B cell (primary cell): ENCODE measurements at regions not wholly inside any gene's neighbourhood (a gene's known extent, or its start where the extent isn't known, plus 50 kb on each side); places are given as distances from the start of the nearest gene placed in this dataset.
"Not testable (repeated sequence)": the region's sequence is repeated elsewhere in the genome, so short reads cannot be mapped to it uniquely, and the experiment has no call there.

Source experiments
- ATAC-seq: fragments of 200-7000 bp; cut with Tn5 transposase; one replicate; pipeline ENCODE4 v1.10.0; 2021; ENCODE audit warnings: low read depth, mild to moderate bottlenecking, moderate number of reproducible peaks, moderate library complexity
- CTCF ChIA-PET: fragments of 350-600 bp; sonication (Branson Sonifier 250); formaldehyde crosslinking; loops from one replicate; lab custom pipeline; 2021; ENCODE audit warnings: antibody characterized with exemption, inconsistent platforms; lab: Charles Lee
- POLR2A ChIA-PET: fragments of 350-600 bp; sonication (Branson Sonifier 250); formaldehyde crosslinking; loops from one replicate; lab custom pipeline; 2021; ENCODE audit warnings: antibody characterized with exemption; lab: Charles Lee
- DNase-seq: peaks from one replicate; pipeline ENCODE4 v3.0.0; 2013
- H2AFZ ChIP-seq: 2 replicates; pipeline ENCODE4 v1.6.1; 2012; ENCODE audit warnings: mild to moderate bottlenecking, low read depth, low read length; ENCODE audit not compliant: insufficient read depth, poor library complexity, severe bottlenecking
- H3K27ac ChIP-seq, 2 donors: 1 replicate in 1 of 2; 2 replicates in 1 of 2; pipeline ENCODE4 v1.5.1; 2012 to 2013; ENCODE audit warnings: low read length in 2 of 2, mild to moderate bottlenecking in 2 of 2, moderate library complexity in 1 of 2
- H3K27me3 ChIP-seq, 4 experiments: fragments of 200-600 bp in 1 of 4; sonication (generic) in 1 of 4; replicated peaks in 1 of 4; 1 replicate in 2 of 4; 2 replicates in 2 of 4; pipeline versions ENCODE4 v1.6.1 to v1.7.0; 2013 to 2016; ENCODE audit warnings: low read length in 3 of 4, mild to moderate bottlenecking in 2 of 4, mixed read lengths in 1 of 4, moderate library complexity in 1 of 4; ENCODE audit not compliant: insufficient read depth in 4 of 4, control insufficient read depth in 3 of 4; ENCODE audit errors: control extremely low read depth in 1 of 4
- H3K36me3 ChIP-seq, 2 experiments: replicated peaks in 1 of 2; 1 replicate in 1 of 2; 2 replicates in 1 of 2; pipeline versions ENCODE4 v1.6.1 to v1.7.1; 2013; ENCODE audit warnings: low read length in 1 of 2; ENCODE audit not compliant: insufficient read depth in 2 of 2, control insufficient read depth in 1 of 2; ENCODE audit errors: control extremely low read depth in 1 of 2, extremely low read depth in 1 of 2
- H3K4me1 ChIP-seq, 2 donors: fragments of 200-600 bp in 1 of 2; sonication (generic) in 1 of 2; 1 replicate in 1 of 2; 2 replicates in 1 of 2; pipeline versions ENCODE4 v1.5.1 to v1.6.1; 2013 to 2017; ENCODE audit warnings: low read length in 2 of 2; ENCODE audit not compliant: control insufficient read depth in 2 of 2, insufficient read depth in 2 of 2
- H3K4me2 ChIP-seq: replicated peaks from 2 replicates; pipeline ENCODE3; 2012; ENCODE audit warnings: mild to moderate bottlenecking, low read depth, low read length; ENCODE audit not compliant: poor library complexity, severe bottlenecking
- H3K4me3 ChIP-seq, 5 experiments: fragments of 200-600 bp in 1 of 5; sonication (generic) in 1 of 5; 1 replicate in 3 of 5; 2 replicates in 2 of 5; pipeline versions ENCODE4 v1.5.1 to v1.7.0; 2011 to 2016; ENCODE audit warnings: low read length in 4 of 5, mild to moderate bottlenecking in 4 of 5, low read depth in 2 of 5, control low read depth in 1 of 5, moderate library complexity in 1 of 5; ENCODE audit not compliant: insufficient read depth in 1 of 5; ENCODE audit errors: control extremely low read depth in 1 of 5, extremely low read depth in 1 of 5
- H3K79me2 ChIP-seq: fragments of 200-600 bp; sonication (generic); one replicate; pipeline ENCODE4 v1.6.0; 2016; ENCODE audit warnings: low read length; ENCODE audit not compliant: control insufficient read depth, insufficient read depth
- H3K9ac ChIP-seq: fragments of 200-600 bp; sonication (generic); 2 replicates; pipeline ENCODE4 v1.6.1; 2017; ENCODE audit warnings: mild to moderate bottlenecking, low read length, moderate library complexity
- H3K9me3 ChIP-seq, 3 donors: one replicate each; pipeline versions ENCODE4 v1.6.1 to v1.7.1; 2013; ENCODE audit warnings: low read length in 2 of 3; ENCODE audit not compliant: control insufficient read depth in 2 of 3, insufficient read depth in 1 of 3; ENCODE audit errors: control extremely low read depth in 1 of 3
- H4K20me1 ChIP-seq: 2 replicates; pipeline ENCODE4 v1.6.0; 2012; ENCODE audit warnings: mild to moderate bottlenecking, low read length; ENCODE audit not compliant: insufficient read depth, control insufficient read depth, poor library complexity, severe bottlenecking
- H3K27ac Mint-ChIP-seq: one replicate; pipeline ENCODE4 v1.8.0; 2021; ENCODE audit warnings: mixed read lengths
- H3K27me3 Mint-ChIP-seq: one replicate; pipeline ENCODE4 v1.8.0; 2021; ENCODE audit warnings: mixed read lengths
- H3K4me1 Mint-ChIP-seq: one replicate; pipeline ENCODE4 v1.8.0; 2021; ENCODE audit warnings: mixed read lengths
- H3K4me3 Mint-ChIP-seq: one replicate; pipeline ENCODE4 v1.8.0; 2021; ENCODE audit warnings: mixed read lengths
- H3K9me3 Mint-ChIP-seq: one replicate; pipeline ENCODE4 v1.8.0; 2022; ENCODE audit warnings: mixed read lengths; ENCODE audit not compliant: insufficient read depth
- CTCF ChIP-seq: fragments of 200-600 bp; IDR thresholded peaks from one replicate; pipeline ENCODE4 v1.8.0; 2022; ENCODE audit warnings: antibody characterized with exemption, mild to moderate bottlenecking
- EZH2 ChIP-seq: IDR thresholded peaks from 2 replicates; pipeline ENCODE4 v1.6.1; 2012; ENCODE audit warnings: borderline replicate concordance, low read depth, mild to moderate bottlenecking, moderate library complexity, low read length; ENCODE audit not compliant: insufficient read depth, poor library complexity, severe bottlenecking
- WGBS: methylation state at CpG from one replicate; pipeline ENCODE4 v1.1.5; 2013; ENCODE audit warnings: missing lambda C conversion rate; ENCODE audit not compliant: insufficient coverage; 5-methylcytosine and 5-hydroxymethylcytosine counted together
- intact Hi-C: fragments of 100-400 bp; cut with micrococcal nuclease; formaldehyde crosslinking; loops from one replicate; pipeline ENCODE4 v1.10.0; 2022

GRCh38 chrX:85544609-85545008 lies 165.1 kb upstream of the POF1B start:
- no peak overlapping the region for H2AFZ ChIP-seq

GRCh38 chrX:85543866-85544265 lies 164.4 kb upstream of the POF1B start:
- ATAC-seq (no peak), DNase-seq (no peak)
- H3K9me3 ChIP-seq: no peaks in the 10 kb centered on the region
- no peak overlapping the region for H3K4me2 ChIP-seq
- H3K36me3 ChIP-seq: no peaks in the 10 kb centered on the region
- H4K20me1 ChIP-seq: no peaks in the 10 kb centered on the region
- H3K9ac ChIP-seq: no peak overlapping the region
- whole genome bisulfite sequencing: no CpG with 5 or more reads among the region's 3 CpGs
- TF ChIP-seq CTCF (no peak), EZH2 (no peak)
- H3K27ac ChIP-seq: no peak overlapping the region
- no peaks in the 10 kb centered on the region for H3K79me2 ChIP-seq
- ChIA-PET POLR2A (no interaction called here), CTCF (interaction anchor here (1.0 to 2.2 kb wide), 3 partner anchors 430 to 434 kb away, joined by 3 to 10 read pairs (median 4); no protein-coding TSS in a partner anchor)
- Mint-ChIP-seq H3K4me1 (no peaks in the 10 kb centered on the region), H3K27me3 (no peaks in the 10 kb centered on the region), H3K4me3 (no peak overlapping the region), H3K27ac (no peak overlapping the region), H3K9me3 (no peaks in the 10 kb centered on the region)
- H3K4me1 ChIP-seq: no peaks in the 10 kb centered on the region
- H3K27me3 ChIP-seq: no peaks in the 10 kb centered on the region
- intact Hi-C loops: loop anchor here (1.0 kb wide), 2 partner anchors 433 to 460 kb away; no protein-coding TSS in a partner anchor
- H3K4me3 ChIP-seq: no peak overlapping the region
- H2AFZ ChIP-seq: no peak overlapping the region

More at GRCh38 chrX:85544609-85545008, 165.1 kb upstream of the POF1B start:
- no peaks in the 10 kb centered on the region for H3K27me3 Mint-ChIP-seq
- no peaks in the 10 kb centered on the region for H3K79me2 ChIP-seq
- no peaks in the 10 kb centered on the region for H3K9me3 Mint-ChIP-seq
- intact Hi-C loops: loop anchor here (1.0 kb wide), 2 partner anchors 433 to 460 kb away; no protein-coding TSS in a partner anchor
- no peak for ATAC-seq
- H3K4me1 Mint-ChIP-seq: no peaks in the 10 kb centered on the region
- ChIA-PET CTCF (interaction anchor here (1.0 to 2.2 kb wide), 4 partner anchors 431 to 460 kb away, joined by 3 to 10 read pairs (median 4); no protein-coding TSS in a partner anchor), POLR2A (no interaction called here)
- TF ChIP-seq EZH2: no peak
- peak; percentile 67 for TF ChIP-seq CTCF
- H3K36me3 ChIP-seq: no peaks in the 10 kb centered on the region
- H3K4me1 ChIP-seq: no peaks in the 10 kb centered on the region
- no peaks in the 10 kb centered on the region for H3K9me3 ChIP-seq
- no peak overlapping the region for H3K4me3 ChIP-seq
- H3K4me3 Mint-ChIP-seq: no peak overlapping the region
- peak; percentile 2 for DNase-seq
- H3K27me3 ChIP-seq: no peaks in the 10 kb centered on the region
- no peak overlapping the region for H3K27ac Mint-ChIP-seq
- H3K27ac ChIP-seq: no peak overlapping the region
- H3K9ac ChIP-seq: no peak overlapping the region
- no peaks in the 10 kb centered on the region for H4K20me1 ChIP-seq
- no peak overlapping the region for H3K4me2 ChIP-seq
- WGBS: no CpG with 5 or more reads among the region's 4 CpGs

- intact Hi-C loops, H3K27me3 Mint-ChIP-seq, H3K9ac ChIP-seq, H3K27ac ChIP-seq, H3K27ac Mint-ChIP-seq, H3K36me3 ChIP-seq, H3K79me2 ChIP-seq, DNase-seq, H3K4me2 ChIP-seq, CTCF ChIA-PET, H3K4me1 ChIP-seq, H2AFZ ChIP-seq, H3K4me3 ChIP-seq, H3K9me3 ChIP-seq, H3K27me3 ChIP-seq, ATAC-seq, H3K9me3 Mint-ChIP-seq, POLR2A ChIA-PET, H4K20me1 ChIP-seq, H3K4me3 Mint-ChIP-seq, H3K4me1 Mint-ChIP-seq: not testable (repeated sequence)
- 90% methylated on average over 2 of the region's 17 CpGs for WGBS
These were observed 149.7 kb upstream of the POF1B start for GRCh38 chrX:85529141-85529540.
